ENCODE measurements at regions not wholly inside any gene's neighbourhood (a gene's known extent, or its start where the extent isn't known, plus 50 kb on each side); places are given as distances from the start of the nearest gene placed in this dataset.

DNA sequence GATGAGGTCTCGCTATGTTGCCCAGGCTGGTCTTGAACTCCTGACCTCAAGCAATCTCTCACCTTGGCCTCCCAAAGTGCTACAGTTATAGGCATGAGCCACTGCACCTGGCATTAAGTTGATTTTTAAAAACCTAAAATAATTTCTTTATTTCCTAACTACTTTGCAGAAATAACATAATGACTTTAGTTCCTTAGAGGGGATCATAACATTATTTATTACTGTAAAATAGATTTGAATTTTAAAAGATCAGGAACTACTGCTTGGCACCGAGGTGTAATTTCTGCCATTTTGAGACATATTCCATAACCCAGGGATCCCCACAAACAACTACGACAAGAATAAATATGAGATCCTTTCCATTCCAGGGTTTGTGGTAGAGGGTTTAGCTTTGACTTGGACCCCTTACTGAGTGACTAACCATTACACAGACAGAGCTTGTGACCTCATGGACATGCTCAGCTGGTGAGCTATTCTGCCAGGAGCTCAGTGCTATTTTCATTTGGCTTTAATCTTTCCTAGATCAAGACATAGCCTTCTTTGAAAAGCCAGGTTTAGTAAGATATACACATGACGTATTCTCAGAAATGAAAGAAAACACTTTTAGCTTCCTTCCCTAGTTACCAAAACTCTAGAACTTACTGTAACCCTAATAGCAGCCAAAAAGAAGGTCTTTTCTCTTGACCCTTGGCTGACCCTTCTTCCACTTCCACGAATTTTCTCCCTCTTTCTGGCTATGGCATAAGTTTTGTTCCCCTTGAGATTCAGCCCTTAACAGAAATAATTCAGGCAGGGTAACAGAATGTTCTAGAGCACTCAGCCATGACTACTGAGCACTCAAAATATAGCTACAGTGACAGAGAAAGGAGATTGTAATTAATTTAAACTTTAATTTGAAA, 75.1 kb upstream of the NUDT4 start:
- Histone ChIP-seq H3K36me3 (ENCODE audit: insufficient read depth, low read length, poor library complexity, severe bottlenecking) (no peaks in the 10 kb centered on the region), H3K27ac (ENCODE audit: low read depth, low read length, poor library complexity, severe bottlenecking) (no peak overlapping the region), H3K27me3 (replicated peaks; ENCODE audit: insufficient read depth, low read depth, low read length, poor library complexity) (no peaks in the 10 kb centered on the region), H3K4me3 (ENCODE audit: low read depth, low read length, poor library complexity, severe bottlenecking) (no peak overlapping the region), H3K4me1 (ENCODE audit: insufficient read depth, low read length, poor library complexity, severe bottlenecking) (no peaks in the 10 kb centered on the region), H3K9me3 (ENCODE audit: low read depth, low read length, poor library complexity, severe bottlenecking) (peaks cover 11% of the 10 kb centered on the region)
- ChIA-PET POLR2A (ENCODE audit: low non-redundant PET) (interaction anchor here (0.7 kb wide), 1 partner anchor 25 kb away, joined by 3 read pairs; no protein-coding TSS in a partner anchor), CTCF (no interaction called here)
- TF ChIP-seq, protein P1, sequence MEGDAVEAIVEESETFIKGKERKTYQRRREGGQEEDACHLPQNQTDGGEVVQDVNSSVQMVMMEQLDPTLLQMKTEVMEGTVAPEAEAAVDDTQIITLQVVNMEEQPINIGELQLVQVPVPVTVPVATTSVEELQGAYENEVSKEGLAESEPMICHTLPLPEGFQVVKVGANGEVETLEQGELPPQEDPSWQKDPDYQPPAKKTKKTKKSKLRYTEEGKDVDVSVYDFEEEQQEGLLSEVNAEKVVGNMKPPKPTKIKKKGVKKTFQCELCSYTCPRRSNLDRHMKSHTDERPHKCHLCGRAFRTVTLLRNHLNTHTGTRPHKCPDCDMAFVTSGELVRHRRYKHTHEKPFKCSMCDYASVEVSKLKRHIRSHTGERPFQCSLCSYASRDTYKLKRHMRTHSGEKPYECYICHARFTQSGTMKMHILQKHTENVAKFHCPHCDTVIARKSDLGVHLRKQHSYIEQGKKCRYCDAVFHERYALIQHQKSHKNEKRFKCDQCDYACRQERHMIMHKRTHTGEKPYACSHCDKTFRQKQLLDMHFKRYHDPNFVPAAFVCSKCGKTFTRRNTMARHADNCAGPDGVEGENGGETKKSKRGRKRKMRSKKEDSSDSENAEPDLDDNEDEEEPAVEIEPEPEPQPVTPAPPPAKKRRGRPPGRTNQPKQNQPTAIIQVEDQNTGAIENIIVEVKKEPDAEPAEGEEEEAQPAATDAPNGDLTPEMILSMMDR (conservative IDR thresholded peaks at IDR 0.05; ENCODE audit: low read depth, low read length) = no peak
- no peak for TF ChIP-seq EZH2 (IDR thresholded peaks at IDR 0.05; ENCODE audit: borderline replicate concordance, low read depth, low read length, poor library complexity, severe bottlenecking)
- intact Hi-C loops (cut with micrococcal nuclease; ENCODE audit: unreplicated experiment) = no loop called here
- BruUV-seq (replicated peaks) = no TSS peak
- no peak for DNase-seq (ENCODE audit: low spot score)

DNA sequence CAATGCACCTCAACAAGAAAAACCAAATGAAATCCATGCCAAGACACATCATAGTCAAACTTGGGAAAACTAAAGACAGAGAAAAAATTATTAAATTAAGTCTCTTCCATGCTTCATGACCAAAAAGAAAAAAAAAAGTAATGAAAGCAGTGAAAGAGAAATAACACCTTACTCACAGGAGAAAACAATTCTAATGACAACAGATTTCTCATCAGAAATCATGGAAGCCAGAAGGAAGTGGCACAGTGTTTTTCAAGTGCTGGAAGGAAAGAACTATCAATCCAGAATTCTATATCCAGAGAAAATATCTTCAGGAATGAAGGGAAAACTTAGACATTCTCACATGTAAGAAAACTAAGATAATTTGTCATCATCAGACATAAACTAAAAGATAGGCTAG, 71.1 kb upstream of the NUDT4 start:
- ChIA-PET POLR2A (ENCODE audit: low non-redundant PET) (no interaction called here), CTCF (no interaction called here)
- TF ChIP-seq EZH2 (IDR thresholded peaks at IDR 0.05; ENCODE audit: borderline replicate concordance, low read depth, low read length, poor library complexity, severe bottlenecking) = no peak
- TF ChIP-seq, protein P1 (conservative IDR thresholded peaks at IDR 0.05; ENCODE audit: low read depth, low read length) = no peak

DNA sequence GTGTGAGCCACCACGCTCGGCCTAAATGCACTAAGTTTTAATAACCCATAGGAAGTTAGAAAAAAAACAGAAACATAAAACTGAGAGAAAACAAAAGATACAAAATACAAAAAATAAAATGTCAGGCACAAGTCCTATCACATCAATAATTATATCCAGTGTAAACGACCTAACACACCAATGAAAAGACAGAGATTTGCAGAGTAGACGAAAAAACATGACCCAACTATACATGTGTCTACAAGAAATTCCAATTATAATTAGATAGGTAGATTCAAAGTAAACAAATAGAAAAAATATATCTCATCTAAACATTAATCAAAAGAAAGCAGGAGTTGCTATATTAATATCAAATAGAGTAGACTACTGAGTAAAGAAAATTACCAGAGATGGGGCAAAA, 69.4 kb upstream of the NUDT4 start:
- peaks cover 11% of the 10 kb centered on the region for H3K9me3 ChIP-seq (ENCODE audit: low read depth, low read length, poor library complexity, severe bottlenecking)
- no TSS peak for BruUV-seq (replicated peaks)
- TF ChIP-seq, protein P1 (conservative IDR thresholded peaks at IDR 0.05; ENCODE audit: low read depth, low read length) = no peak
- no peak for TF ChIP-seq EZH2 (IDR thresholded peaks at IDR 0.05; ENCODE audit: borderline replicate concordance, low read depth, low read length, poor library complexity, severe bottlenecking)
- ChIA-PET CTCF (interaction anchor here (0.6 kb wide), 1 partner anchor 51 kb away, joined by 6 read pairs; no protein-coding TSS in a partner anchor), POLR2A (ENCODE audit: low non-redundant PET) (no interaction called here)
- H3K36me3 ChIP-seq (ENCODE audit: insufficient read depth, low read length, poor library complexity, severe bottlenecking) = no peaks in the 10 kb centered on the region
- DNase-seq (ENCODE audit: low spot score) = no peak
- no peaks in the 10 kb centered on the region for H3K27me3 ChIP-seq (replicated peaks; ENCODE audit: insufficient read depth, low read depth, low read length, poor library complexity)
- intact Hi-C loops (cut with micrococcal nuclease; ENCODE audit: unreplicated experiment) = no loop called here
- no peak overlapping the region for H3K4me3 ChIP-seq (ENCODE audit: low read depth, low read length, poor library complexity, severe bottlenecking)
- no peak overlapping the region for H3K27ac ChIP-seq (ENCODE audit: low read depth, low read length, poor library complexity, severe bottlenecking)
- H3K4me1 ChIP-seq (ENCODE audit: insufficient read depth, low read length, poor library complexity, severe bottlenecking) = no peaks in the 10 kb centered on the region

More for the DNA sequence above, 71.1 kb upstream of the NUDT4 start:
- no peak for DNase-seq (ENCODE audit: low spot score)
- no TSS peak for BruUV-seq (replicated peaks)
- intact Hi-C loops (cut with micrococcal nuclease; ENCODE audit: unreplicated experiment) = no loop called here
- Histone ChIP-seq H3K4me1 (ENCODE audit: insufficient read depth, low read length, poor library complexity, severe bottlenecking) (no peaks in the 10 kb centered on the region), H3K27me3 (replicated peaks; ENCODE audit: insufficient read depth, low read depth, low read length, poor library complexity) (no peaks in the 10 kb centered on the region), H3K4me3 (ENCODE audit: low read depth, low read length, poor library complexity, severe bottlenecking) (no peak overlapping the region), H3K9me3 (ENCODE audit: low read depth, low read length, poor library complexity, severe bottlenecking) (peaks cover 11% of the 10 kb centered on the region), H3K36me3 (ENCODE audit: insufficient read depth, low read length, poor library complexity, severe bottlenecking) (no peaks in the 10 kb centered on the region), H3K27ac (ENCODE audit: low read depth, low read length, poor library complexity, severe bottlenecking) (no peak overlapping the region)
